GM18858 (cell line): ENCODE measurements at regions not wholly inside any gene's neighbourhood (a gene's known extent, or its start where the extent isn't known, plus 50 kb on each side); places are given as distances from the start of the nearest gene placed in this dataset.
"Not testable (repeated sequence)": the region's sequence is repeated elsewhere in the genome, so short reads cannot be mapped to it uniquely, and the experiment has no call there.

Experiments used
- ATAC-seq: cut with Tn5 transposase; IDR thresholded peaks from one replicate; pipeline ENCODE4 v1.9.1; 2021; ENCODE audit not compliant: unreplicated experiment

- ATAC-seq = no peak
Measured at GRCh38 chr3:20424086-20424485, 238.1 kb upstream of the SGO1 start.

- ATAC-seq = no peak
Measured at GRCh38 chr3:20422391-20422790, 236.4 kb upstream of the SGO1 start.

- no peak for ATAC-seq
Measured at GRCh38 chr3:20417388-20418108, 231.5 kb upstream of the SGO1 start.

GRCh38 chr3:20406611-20407011 is 220.6 kb upstream of the SGO1 start:
- ATAC-seq = no peak

GRCh38 chr3:20405744-20406143 is 219.7 kb upstream of the SGO1 start:
- no peak for ATAC-seq

- no peak for ATAC-seq
Measured at GRCh38 chr3:20405231-20405630, 219.2 kb upstream of the SGO1 start.

- ATAC-seq = no peak
Measured at GRCh38 chr3:20404741-20405100, 218.7 kb upstream of the SGO1 start.

- ATAC-seq = no peak
Measured at GRCh38 chr3:20403986-20404740, 218.2 kb upstream of the SGO1 start.

GRCh38 chr3:20401253-20401652 is 215.2 kb upstream of the SGO1 start:
- no peak for ATAC-seq

- no peak for ATAC-seq
Measured at GRCh38 chr3:20400686-20401085, 214.7 kb upstream of the SGO1 start.

GRCh38 chr3:20400281-20400680 is 214.3 kb upstream of the SGO1 start:
- no peak for ATAC-seq

- ATAC-seq = no peak
Measured at GRCh38 chr3:20396335-20396734, 210.3 kb upstream of the SGO1 start.

GRCh38 chr3:20395692-20396091 is 209.7 kb upstream of the SGO1 start:
- no peak for ATAC-seq

GRCh38 chr3:20394243-20394642 is 208.2 kb upstream of the SGO1 start:
- ATAC-seq = no peak

- ATAC-seq = no peak
Measured at GRCh38 chr3:20391644-20392043, 205.6 kb upstream of the SGO1 start.

GRCh38 chr3:20388971-20389370 is 203.0 kb upstream of the SGO1 start:
- ATAC-seq = no peak

- no peak for ATAC-seq
Measured at GRCh38 chr3:20380295-20380694, 194.3 kb upstream of the SGO1 start.

GRCh38 chr3:20378315-20378714 is 192.3 kb upstream of the SGO1 start:
- ATAC-seq = no peak

GRCh38 chr3:20376665-20377217 is 190.7 kb upstream of the SGO1 start:
- no peak for ATAC-seq

GRCh38 chr3:20375302-20375701 is 189.3 kb upstream of the SGO1 start:
- ATAC-seq = no peak

GRCh38 chr3:20370273-20371063 is 184.5 kb upstream of the SGO1 start:
- not testable (repeated sequence) for ATAC-seq

GRCh38 chr3:20361000-20361399 is 175.0 kb upstream of the SGO1 start:
- no peak for ATAC-seq
